Stomach (tissue), 8 donors: ENCODE measurements at regions not wholly inside any gene's neighbourhood (a gene's known extent, or its start where the extent isn't known, plus 50 kb on each side); places are given as distances from the start of the nearest gene placed in this dataset.
"Not testable (repeated sequence)": the region's sequence is repeated elsewhere in the genome, so short reads cannot be mapped to it uniquely, and the experiment has no call there.

Experiments used
- DNase-seq, 2 donors: peaks; one replicate each; pipeline versions ENCODE4 v3.0.0 to v3.0.0-alpha.2; 2013 to 2019
- H3K27ac ChIP-seq, 5 donors: fragments of 200-600 bp in 4 of 5; sonication (generic) in 4 of 5; one replicate each; pipeline ENCODE4 v1.5.1; 2013 to 2019; ENCODE audit warnings: mild to moderate bottlenecking in 1 of 5, moderate library complexity in 1 of 5
- H3K27me3 ChIP-seq, 3 donors: fragments of 200-600 bp; sonication (generic); one replicate each; pipeline ENCODE4 v1.5.1; 2017 to 2019; ENCODE audit warnings: mixed run types in 1 of 3
- H3K36me3 ChIP-seq, 4 donors: fragments of 200-600 bp; sonication (generic); 1 replicate in 3 of 4; 2 replicates in 1 of 4; pipeline ENCODE4 v1.5.1; 2016 to 2019
- H3K4me1 ChIP-seq, 4 donors: fragments of 200-600 bp; sonication (generic); one replicate each; pipeline ENCODE4 v1.5.1; 2016 to 2019
- H3K4me3 ChIP-seq, 4 donors: fragments of 200-600 bp; sonication (generic) in 3 of 4; one replicate each; pipeline ENCODE4 v1.5.1; 2016 to 2019; ENCODE audit warnings: mild to moderate bottlenecking in 1 of 4
- H3K9me3 ChIP-seq, 4 donors: fragments of 200-600 bp; sonication (generic); one replicate each; pipeline ENCODE4 v1.5.1; 2016 to 2019
- EP300 ChIP-seq: sonication (generic); formaldehyde crosslinking; IDR thresholded peaks from one replicate; pipeline ENCODE4 v1.6.1; 2017; ENCODE audit warnings: antibody characterized with exemption
- POLR2A ChIP-seq, 4 donors: fragments of 450-650 bp; IDR thresholded peaks; one replicate each; pipeline ENCODE4 v1.6.1; 2016; ENCODE audit warnings: antibody characterized with exemption in 4 of 4, control low read depth in 2 of 4, mild to moderate bottlenecking in 1 of 4, moderate library complexity in 1 of 4
- POLR2AphosphoS5 ChIP-seq, 3 donors: sonication (generic); formaldehyde crosslinking; IDR thresholded peaks; one replicate each; pipeline ENCODE4 v1.6.1; 2016; ENCODE audit warnings: antibody characterized with exemption in 3 of 3
- WGBS, 5 donors: extraction: QIAGEN DNeasy Blood & Tissue Kit in 3 of 5; methylation state at CpG; one replicate each; pipeline versions ENCODE4 v1.1.5 to v1.1.7; 2013 to 2018; 5-methylcytosine and 5-hydroxymethylcytosine counted together
- intact Hi-C: fragments of 100-400 bp; cut with DNase I; formaldehyde crosslinking; loops from one replicate; pipeline ENCODE4 v1.15.1; 2023; ENCODE audit warnings: low total_unique reads
- TF ChIP-seq, protein P1 (sequence below), 7 experiments: fragments of 450-650 bp in 4 of 7; fragments of 200-600 bp in 3 of 7; sonication (generic) in 3 of 7; IDR thresholded peaks; one replicate each; pipeline ENCODE4 v1.5.1; 2016 to 2019; ENCODE audit warnings: antibody characterized with exemption in 7 of 7, control low read depth in 2 of 7, mild to moderate bottlenecking in 1 of 7
- donor health status: healthy with polysubstance abuse.
- donor health status: Bipolar disorder and iron deficiency.
- donor health status: healthy.

DNA sequence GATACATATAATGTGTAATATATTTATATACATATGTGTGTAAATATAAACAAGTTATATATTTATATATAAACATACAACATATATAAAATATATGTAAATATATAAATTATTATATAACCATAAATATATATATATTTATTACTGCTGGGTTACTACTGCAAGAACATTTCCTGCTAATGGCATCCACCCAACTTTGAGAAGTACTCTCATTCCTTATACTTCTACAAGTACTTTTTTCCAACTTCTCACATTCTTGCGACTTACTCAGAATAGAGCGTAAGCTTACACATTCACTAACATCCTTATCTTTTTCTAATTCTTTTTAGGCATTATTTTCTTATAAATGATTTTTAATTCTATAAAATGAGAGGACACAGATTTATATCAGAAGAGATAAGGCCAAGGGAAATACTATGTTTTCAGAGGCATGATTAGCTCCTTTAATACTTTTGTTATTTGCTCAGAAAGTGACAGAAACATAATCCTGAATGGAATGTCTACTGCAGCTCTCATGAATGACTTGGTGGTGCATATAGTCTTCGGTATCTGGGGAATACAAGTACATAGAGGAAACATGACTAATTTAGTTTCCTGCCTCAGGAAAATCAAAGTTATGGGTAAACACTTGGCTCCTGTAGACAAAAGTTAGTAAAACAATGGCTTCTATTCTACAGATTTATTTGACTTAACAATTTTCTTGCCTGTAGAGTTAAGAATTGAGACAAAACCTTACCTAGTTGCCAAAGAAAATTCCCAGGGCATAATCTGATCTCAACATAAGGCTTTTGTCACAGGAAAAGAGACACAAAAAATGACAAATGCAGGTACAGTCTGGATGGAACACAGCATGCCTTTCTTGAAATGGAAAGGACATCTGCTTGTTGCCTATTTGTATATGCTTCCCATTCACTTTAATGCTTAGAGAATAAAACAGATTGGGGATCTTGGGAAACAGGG is 453.9 kb downstream of the SQOR start:
- H3K4me1 ChIP-seq, result no peaks in the 10 kb centered on the region
- no peak overlapping the region for H3K4me3 ChIP-seq
- intact Hi-C loops, result no loop called here
- H3K9me3 ChIP-seq, result no peaks in the 10 kb centered on the region
- H3K27me3 ChIP-seq, result no peaks in the 10 kb centered on the region
- no peak for DNase-seq
- H3K36me3 ChIP-seq, result no peaks in the 10 kb centered on the region
- TF ChIP-seq, protein P1, sequence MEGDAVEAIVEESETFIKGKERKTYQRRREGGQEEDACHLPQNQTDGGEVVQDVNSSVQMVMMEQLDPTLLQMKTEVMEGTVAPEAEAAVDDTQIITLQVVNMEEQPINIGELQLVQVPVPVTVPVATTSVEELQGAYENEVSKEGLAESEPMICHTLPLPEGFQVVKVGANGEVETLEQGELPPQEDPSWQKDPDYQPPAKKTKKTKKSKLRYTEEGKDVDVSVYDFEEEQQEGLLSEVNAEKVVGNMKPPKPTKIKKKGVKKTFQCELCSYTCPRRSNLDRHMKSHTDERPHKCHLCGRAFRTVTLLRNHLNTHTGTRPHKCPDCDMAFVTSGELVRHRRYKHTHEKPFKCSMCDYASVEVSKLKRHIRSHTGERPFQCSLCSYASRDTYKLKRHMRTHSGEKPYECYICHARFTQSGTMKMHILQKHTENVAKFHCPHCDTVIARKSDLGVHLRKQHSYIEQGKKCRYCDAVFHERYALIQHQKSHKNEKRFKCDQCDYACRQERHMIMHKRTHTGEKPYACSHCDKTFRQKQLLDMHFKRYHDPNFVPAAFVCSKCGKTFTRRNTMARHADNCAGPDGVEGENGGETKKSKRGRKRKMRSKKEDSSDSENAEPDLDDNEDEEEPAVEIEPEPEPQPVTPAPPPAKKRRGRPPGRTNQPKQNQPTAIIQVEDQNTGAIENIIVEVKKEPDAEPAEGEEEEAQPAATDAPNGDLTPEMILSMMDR (IDR thresholded peaks at IDR 0.05), result no peak
- TF ChIP-seq POLR2A (IDR thresholded peaks at IDR 0.05) (no peak), EP300 (no peak), POLR2AphosphoS5 (IDR thresholded peaks at IDR 0.05) (no peak)
- WGBS, 5 donors, result 59 to 72% (median 62%) methylated on average over 3 of the region's 3 CpGs
- no peak overlapping the region for H3K27ac ChIP-seq

GRCh38 chr15:46089467-46089935 is 454.7 kb downstream of the SQOR start:
- Histone ChIP-seq H3K27me3 (no peaks in the 10 kb centered on the region), H3K4me1 (no peaks in the 10 kb centered on the region), H3K36me3 (no peaks in the 10 kb centered on the region), H3K27ac (no peak overlapping the region), H3K9me3 (no peaks in the 10 kb centered on the region), H3K4me3 (no peak overlapping the region)
- DNase-seq, result no peak
- TF ChIP-seq POLR2AphosphoS5 (IDR thresholded peaks at IDR 0.05) (no peak), POLR2A (IDR thresholded peaks at IDR 0.05) (no peak), EP300 (no peak)
- TF ChIP-seq, protein P1 (IDR thresholded peaks at IDR 0.05), result no peak
- intact Hi-C loops, result no loop called here
- 40 to 64% (median 49%) methylated on average over 4 of the region's 4 CpGs for WGBS, 5 donors

DNA sequence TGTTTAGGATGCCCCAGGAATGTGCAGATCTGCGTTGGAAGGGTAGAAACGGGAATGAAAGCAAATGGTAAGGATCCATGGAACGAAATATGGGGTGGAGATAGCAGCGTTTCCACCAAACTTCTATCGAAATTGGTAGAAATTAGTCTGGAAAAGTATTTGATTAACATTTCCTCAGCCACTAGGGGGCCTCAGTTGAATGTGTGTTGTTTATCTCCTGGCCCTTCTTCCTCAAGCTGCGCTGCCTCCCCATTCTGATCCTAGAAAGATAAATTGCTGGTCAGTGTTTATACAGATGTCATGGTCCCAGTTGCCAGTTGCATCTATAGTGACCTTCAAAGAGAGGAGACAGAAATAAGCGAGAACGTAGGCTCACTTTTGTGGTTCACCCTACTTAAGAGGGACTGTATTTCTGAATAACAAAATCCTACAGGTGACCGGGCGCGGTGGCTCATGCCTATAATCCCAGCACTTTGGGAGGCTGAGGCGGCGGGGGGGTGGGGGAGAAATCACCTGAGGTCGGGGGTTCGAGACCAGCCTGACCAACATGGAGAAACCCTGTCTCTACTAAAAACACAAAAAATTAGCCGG is 457.1 kb downstream of the SQOR start:
- intact Hi-C loops, result no loop called here
- H3K27ac ChIP-seq, result no peak overlapping the region
- no peak overlapping the region for H3K4me3 ChIP-seq
- TF ChIP-seq POLR2AphosphoS5 (IDR thresholded peaks at IDR 0.05), result no peak
- TF ChIP-seq, protein P1 (IDR thresholded peaks at IDR 0.05), result peak in 4 of 7 experiments; percentile 25 to 49 (median 44)
- H3K36me3 ChIP-seq, result no peaks in the 10 kb centered on the region
- H3K9me3 ChIP-seq, result no peaks in the 10 kb centered on the region
- DNase-seq, result peak in 1 of 2 donors; percentile 38
- no peaks in the 10 kb centered on the region for H3K27me3 ChIP-seq
- 61 to 71% (median 70%) methylated on average over 16 of the region's 16 CpGs for WGBS, 5 donors
- H3K4me1 ChIP-seq, result no peaks in the 10 kb centered on the region

- intact Hi-C loops, DNase-seq: not testable (repeated sequence)
Measured at GRCh38 chr15:46098006-46098405, 463.2 kb downstream of the SQOR start.

More at GRCh38 chr15:46098006-46098405, 463.2 kb downstream of the SQOR start:
- not testable (repeated sequence) for H3K27ac ChIP-seq, H3K4me3 ChIP-seq, H3K9me3 ChIP-seq, H3K27me3 ChIP-seq, H3K36me3 ChIP-seq, H3K4me1 ChIP-seq
- WGBS, 5 donors, result 96 to 100% (median 97%) methylated on average over 1 to 32 of the region's 32 CpGs
